ENCODE measurements at regions not wholly inside any gene's neighbourhood (a gene's known extent, or its start where the extent isn't known, plus 50 kb on each side); places are given as distances from the start of the nearest gene placed in this dataset.

DNA sequence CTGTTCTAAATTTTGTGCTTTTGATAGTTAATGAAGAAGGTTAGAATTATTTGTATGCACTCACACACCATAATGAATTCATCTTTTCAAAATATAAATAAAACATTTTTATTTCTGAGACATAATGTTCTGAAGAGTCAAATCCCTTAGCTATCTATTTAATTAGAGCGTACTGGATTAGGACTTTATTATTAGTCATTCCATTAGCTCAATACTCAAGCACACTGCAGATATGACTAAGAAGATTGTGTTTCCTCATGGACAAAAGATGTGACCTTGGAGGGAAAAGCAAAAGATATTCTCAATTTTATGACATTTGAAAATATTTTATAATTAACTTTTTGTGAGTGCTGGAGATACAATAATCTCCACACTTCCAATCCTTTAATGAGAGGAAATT lies 666.4 kb downstream of the CD109 start (continued):
- TF ChIP-seq, protein P1, sequence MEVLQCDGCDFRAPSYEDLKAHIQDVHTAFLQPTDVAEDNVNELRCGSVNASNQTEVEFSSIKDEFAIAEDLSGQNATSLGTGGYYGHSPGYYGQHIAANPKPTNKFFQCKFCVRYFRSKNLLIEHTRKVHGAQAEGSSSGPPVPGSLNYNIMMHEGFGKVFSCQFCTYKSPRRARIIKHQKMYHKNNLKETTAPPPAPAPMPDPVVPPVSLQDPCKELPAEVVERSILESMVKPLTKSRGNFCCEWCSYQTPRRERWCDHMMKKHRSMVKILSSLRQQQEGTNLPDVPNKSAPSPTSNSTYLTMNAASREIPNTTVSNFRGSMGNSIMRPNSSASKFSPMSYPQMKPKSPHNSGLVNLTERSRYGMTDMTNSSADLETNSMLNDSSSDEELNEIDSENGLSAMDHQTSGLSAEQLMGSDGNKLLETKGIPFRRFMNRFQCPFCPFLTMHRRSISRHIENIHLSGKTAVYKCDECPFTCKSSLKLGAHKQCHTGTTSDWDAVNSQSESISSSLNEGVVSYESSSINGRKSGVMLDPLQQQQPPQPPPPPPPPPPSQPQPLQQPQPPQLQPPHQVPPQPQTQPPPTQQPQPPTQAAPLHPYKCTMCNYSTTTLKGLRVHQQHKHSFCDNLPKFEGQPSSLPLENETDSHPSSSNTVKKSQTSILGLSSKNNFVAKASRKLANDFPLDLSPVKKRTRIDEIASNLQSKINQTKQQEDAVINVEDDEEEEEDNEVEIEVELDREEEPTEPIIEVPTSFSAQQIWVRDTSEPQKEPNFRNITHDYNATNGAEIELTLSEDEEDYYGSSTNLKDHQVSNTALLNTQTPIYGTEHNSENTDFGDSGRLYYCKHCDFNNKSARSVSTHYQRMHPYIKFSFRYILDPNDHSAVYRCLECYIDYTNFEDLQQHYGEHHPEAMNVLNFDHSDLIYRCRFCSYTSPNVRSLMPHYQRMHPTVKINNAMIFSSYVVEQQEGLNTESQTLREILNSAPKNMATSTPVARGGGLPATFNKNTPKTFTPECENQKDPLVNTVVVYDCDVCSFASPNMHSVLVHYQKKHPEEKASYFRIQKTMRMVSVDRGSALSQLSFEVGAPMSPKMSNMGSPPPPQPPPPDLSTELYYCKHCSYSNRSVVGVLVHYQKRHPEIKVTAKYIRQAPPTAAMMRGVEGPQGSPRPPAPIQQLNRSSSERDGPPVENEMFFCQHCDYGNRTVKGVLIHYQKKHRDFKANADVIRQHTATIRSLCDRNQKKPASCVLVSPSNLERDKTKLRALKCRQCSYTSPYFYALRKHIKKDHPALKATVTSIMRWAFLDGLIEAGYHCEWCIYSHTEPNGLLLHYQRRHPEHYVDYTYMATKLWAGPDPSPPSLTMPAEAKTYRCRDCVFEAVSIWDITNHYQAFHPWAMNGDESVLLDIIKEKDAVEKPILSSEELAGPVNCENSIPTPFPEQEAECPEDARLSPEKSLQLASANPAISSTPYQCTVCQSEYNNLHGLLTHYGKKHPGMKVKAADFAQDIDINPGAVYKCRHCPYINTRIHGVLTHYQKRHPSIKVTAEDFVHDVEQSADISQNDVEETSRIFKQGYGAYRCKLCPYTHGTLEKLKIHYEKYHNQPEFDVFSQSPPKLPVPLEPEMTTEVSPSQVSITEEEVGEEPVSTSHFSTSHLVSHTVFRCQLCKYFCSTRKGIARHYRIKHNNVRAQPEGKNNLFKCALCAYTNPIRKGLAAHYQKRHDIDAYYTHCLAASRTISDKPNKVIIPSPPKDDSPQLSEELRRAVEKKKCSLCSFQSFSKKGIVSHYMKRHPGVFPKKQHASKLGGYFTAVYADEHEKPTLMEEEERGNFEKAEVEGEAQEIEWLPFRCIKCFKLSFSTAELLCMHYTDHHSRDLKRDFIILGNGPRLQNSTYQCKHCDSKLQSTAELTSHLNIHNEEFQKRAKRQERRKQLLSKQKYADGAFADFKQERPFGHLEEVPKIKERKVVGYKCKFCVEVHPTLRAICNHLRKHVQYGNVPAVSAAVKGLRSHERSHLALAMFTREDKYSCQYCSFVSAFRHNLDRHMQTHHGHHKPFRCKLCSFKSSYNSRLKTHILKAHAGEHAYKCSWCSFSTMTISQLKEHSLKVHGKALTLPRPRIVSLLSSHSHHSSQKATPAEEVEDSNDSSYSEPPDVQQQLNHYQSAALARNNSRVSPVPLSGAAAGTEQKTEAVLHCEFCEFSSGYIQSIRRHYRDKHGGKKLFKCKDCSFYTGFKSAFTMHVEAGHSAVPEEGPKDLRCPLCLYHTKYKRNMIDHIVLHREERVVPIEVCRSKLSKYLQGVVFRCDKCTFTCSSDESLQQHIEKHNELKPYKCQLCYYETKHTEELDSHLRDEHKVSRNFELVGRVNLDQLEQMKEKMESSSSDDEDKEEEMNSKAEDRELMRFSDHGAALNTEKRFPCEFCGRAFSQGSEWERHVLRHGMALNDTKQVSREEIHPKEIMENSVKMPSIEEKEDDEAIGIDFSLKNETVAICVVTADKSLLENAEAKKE (CRISPR knock-in tag; IDR thresholded peaks at IDR 0.05): no peak
- no peak for TF ChIP-seq STAT1 (IDR thresholded peaks at IDR 0.05; ENCODE audit: unreplicated experiment)
- TF ChIP-seq EZH2 (IDR thresholded peaks at IDR 0.05; ENCODE audit: low read depth, unreplicated experiment): no peak

DNA sequence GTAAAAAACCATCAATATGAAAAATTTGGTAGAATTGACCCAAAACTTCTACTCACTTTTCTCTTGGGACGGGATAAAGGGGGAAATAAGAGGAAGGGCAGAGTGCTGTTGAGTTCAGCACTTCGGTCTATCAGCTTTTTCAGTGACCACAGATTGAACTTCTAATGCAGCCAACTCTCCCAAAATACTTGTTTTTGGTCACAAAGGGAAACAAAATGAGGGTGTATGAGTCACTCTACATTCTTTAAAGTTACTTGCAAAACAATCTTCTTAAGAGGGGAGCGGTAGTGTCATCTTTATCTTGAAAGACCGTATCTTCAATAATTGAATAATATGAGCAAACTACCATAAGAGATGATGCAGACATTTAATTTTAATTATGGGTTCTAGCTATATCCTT lies 661.3 kb downstream of the CD109 start:
- H4K20me1 ChIP-seq (replicated peaks; ENCODE audit: insufficient read depth): no peaks in the 10 kb centered on the region
- no peaks in the 10 kb centered on the region for H3K9me3 Mint-ChIP-seq
- DNase-seq (ENCODE audit: low spot score) (no peak), ATAC-seq (no peak)
- H3K27me3 Mint-ChIP-seq (ENCODE audit: insufficient read depth, low read depth, poor library complexity): no peaks in the 10 kb centered on the region
- H3K4me3 Mint-ChIP-seq: no peak overlapping the region
- no peak overlapping the region for H2AFZ ChIP-seq
- no peaks in the 10 kb centered on the region for H3K27me3 ChIP-seq (ENCODE audit: insufficient read depth)
- H3K4me1 Mint-ChIP-seq: no peaks in the 10 kb centered on the region
- H3K27ac ChIP-seq (ENCODE audit: low read depth): no peak overlapping the region
- no peaks in the 10 kb centered on the region for H3K4me1 ChIP-seq (ENCODE audit: insufficient read depth)
- H3K36me3 Mint-ChIP-seq (ENCODE audit: low read depth): no peaks in the 10 kb centered on the region
- no peak overlapping the region for H3K4me2 ChIP-seq
- TF ChIP-seq NANOG (IDR thresholded peaks at IDR 0.05; ENCODE audit: borderline replicate concordance) (no peak), ZNF331 (CRISPR knock-in tag; IDR thresholded peaks at IDR 0.05; ENCODE audit: low read depth) (no peak), EZH2 (IDR thresholded peaks at IDR 0.05; ENCODE audit: low read depth, unreplicated experiment) (no peak), STAT1 (IDR thresholded peaks at IDR 0.05; ENCODE audit: unreplicated experiment) (no peak)
- TF ChIP-seq, protein P2, sequence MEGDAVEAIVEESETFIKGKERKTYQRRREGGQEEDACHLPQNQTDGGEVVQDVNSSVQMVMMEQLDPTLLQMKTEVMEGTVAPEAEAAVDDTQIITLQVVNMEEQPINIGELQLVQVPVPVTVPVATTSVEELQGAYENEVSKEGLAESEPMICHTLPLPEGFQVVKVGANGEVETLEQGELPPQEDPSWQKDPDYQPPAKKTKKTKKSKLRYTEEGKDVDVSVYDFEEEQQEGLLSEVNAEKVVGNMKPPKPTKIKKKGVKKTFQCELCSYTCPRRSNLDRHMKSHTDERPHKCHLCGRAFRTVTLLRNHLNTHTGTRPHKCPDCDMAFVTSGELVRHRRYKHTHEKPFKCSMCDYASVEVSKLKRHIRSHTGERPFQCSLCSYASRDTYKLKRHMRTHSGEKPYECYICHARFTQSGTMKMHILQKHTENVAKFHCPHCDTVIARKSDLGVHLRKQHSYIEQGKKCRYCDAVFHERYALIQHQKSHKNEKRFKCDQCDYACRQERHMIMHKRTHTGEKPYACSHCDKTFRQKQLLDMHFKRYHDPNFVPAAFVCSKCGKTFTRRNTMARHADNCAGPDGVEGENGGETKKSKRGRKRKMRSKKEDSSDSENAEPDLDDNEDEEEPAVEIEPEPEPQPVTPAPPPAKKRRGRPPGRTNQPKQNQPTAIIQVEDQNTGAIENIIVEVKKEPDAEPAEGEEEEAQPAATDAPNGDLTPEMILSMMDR (conservative IDR thresholded peaks at IDR 0.05; ENCODE audit: low read depth in 2 of 2): no peak
- TF ChIP-seq, protein P3, sequence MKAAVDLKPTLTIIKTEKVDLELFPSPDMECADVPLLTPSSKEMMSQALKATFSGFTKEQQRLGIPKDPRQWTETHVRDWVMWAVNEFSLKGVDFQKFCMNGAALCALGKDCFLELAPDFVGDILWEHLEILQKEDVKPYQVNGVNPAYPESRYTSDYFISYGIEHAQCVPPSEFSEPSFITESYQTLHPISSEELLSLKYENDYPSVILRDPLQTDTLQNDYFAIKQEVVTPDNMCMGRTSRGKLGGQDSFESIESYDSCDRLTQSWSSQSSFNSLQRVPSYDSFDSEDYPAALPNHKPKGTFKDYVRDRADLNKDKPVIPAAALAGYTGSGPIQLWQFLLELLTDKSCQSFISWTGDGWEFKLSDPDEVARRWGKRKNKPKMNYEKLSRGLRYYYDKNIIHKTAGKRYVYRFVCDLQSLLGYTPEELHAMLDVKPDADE (IDR thresholded peaks at IDR 0.05): no peak
- no peaks in the 10 kb centered on the region for H3F3A ChIP-seq (replicated peaks; ENCODE audit: low read depth)
- no peaks in the 10 kb centered on the region for H3K36me3 ChIP-seq (ENCODE audit: insufficient read depth)
- peak overlapping the region; percentile 69; the same call in 1 of the 2 replicates for H3K27ac Mint-ChIP-seq
- H3K79me2 ChIP-seq (replicated peaks; ENCODE audit: insufficient read depth): no peaks in the 10 kb centered on the region
- no peaks in the 10 kb centered on the region for H3K9me2 ChIP-seq (ENCODE audit: insufficient read depth)
- no peak overlapping the region for H3K4me3 ChIP-seq

Data from GM23338 (cell line).